ENCODE measurements at regions not wholly inside any gene's neighbourhood (a gene's known extent, or its start where the extent isn't known, plus 50 kb on each side); places are given as distances from the start of the nearest gene placed in this dataset.

- no peak for TF ChIP-seq NFIC (IDR thresholded peaks at IDR 0.05)
Measured at GRCh38 chr2:193549661-193550060, 1354.9 kb upstream of the TMEFF2 start.

- TF ChIP-seq RAD21 (IDR thresholded peaks at IDR 0.05; ENCODE audit: low read depth) = no peak
- no peak for TF ChIP-seq USF1 (IDR thresholded peaks at IDR 0.05)
- TF ChIP-seq EGR1 (IDR thresholded peaks at IDR 0.05) = no peak
- no peak for TF ChIP-seq FOXM1 (IDR thresholded peaks at IDR 0.05; ENCODE audit: borderline replicate concordance, low read depth)
- no peak for TF ChIP-seq MAX (IDR thresholded peaks at IDR 0.05)
Measured at GRCh38 chr2:193542762-193543161, 1348.0 kb upstream of the TMEFF2 start.

- TF ChIP-seq TCF12 (IDR thresholded peaks at IDR 0.05; ENCODE audit: low read depth) = no peak
- no peak for TF ChIP-seq CREB1 (IDR thresholded peaks at IDR 0.05; ENCODE audit: low read depth)
- no peak for TF ChIP-seq FOXM1 (IDR thresholded peaks at IDR 0.05; ENCODE audit: borderline replicate concordance, low read depth)
- TF ChIP-seq TEAD4 (IDR thresholded peaks at IDR 0.05) = no peak
- no peak for TF ChIP-seq EGR1 (IDR thresholded peaks at IDR 0.05)
- no peak for TF ChIP-seq USF1 (IDR thresholded peaks at IDR 0.05)
- TF ChIP-seq EP300 (IDR thresholded peaks at IDR 0.05; ENCODE audit: borderline replicate concordance) = no peak
- TF ChIP-seq NFIC (IDR thresholded peaks at IDR 0.05) = no peak
- TF ChIP-seq TAF1 (IDR thresholded peaks at IDR 0.05; ENCODE audit: low read depth) = no peak
- no peak for TF ChIP-seq CEBPB (IDR thresholded peaks at IDR 0.05)
- no peak for TF ChIP-seq YY1 (IDR thresholded peaks at IDR 0.05; ENCODE audit: low read depth)
- TF ChIP-seq RAD21 (IDR thresholded peaks at IDR 0.05; ENCODE audit: low read depth) = no peak
- TF ChIP-seq MAX (IDR thresholded peaks at IDR 0.05) = no peak
- TF ChIP-seq REST (IDR thresholded peaks at IDR 0.05; ENCODE audit: low read depth) = no peak
- no peak for TF ChIP-seq ZBTB7A (IDR thresholded peaks at IDR 0.05; ENCODE audit: low read depth)
Measured at GRCh38 chr2:193539188-193539587, 1344.5 kb upstream of the TMEFF2 start.

GRCh38 chr2:193538061-193538460 lies 1343.3 kb upstream of the TMEFF2 start:
- TF ChIP-seq TCF12 (IDR thresholded peaks at IDR 0.05; ENCODE audit: low read depth) (no peak), ZBTB7A (IDR thresholded peaks at IDR 0.05; ENCODE audit: low read depth) (no peak), EP300 (IDR thresholded peaks at IDR 0.05; ENCODE audit: borderline replicate concordance) (no peak), YY1 (IDR thresholded peaks at IDR 0.05; ENCODE audit: low read depth) (no peak), TEAD4 (IDR thresholded peaks at IDR 0.05) (no peak), FOXM1 (IDR thresholded peaks at IDR 0.05; ENCODE audit: borderline replicate concordance, low read depth) (no peak), USF1 (IDR thresholded peaks at IDR 0.05) (no peak)

GRCh38 chr2:193537531-193537930 lies 1342.8 kb upstream of the TMEFF2 start:
- no peak for TF ChIP-seq CREB1 (IDR thresholded peaks at IDR 0.05; ENCODE audit: low read depth)

GRCh38 chr2:193528458-193528857 lies 1333.7 kb upstream of the TMEFF2 start:
- TF ChIP-seq EGR1 (IDR thresholded peaks at IDR 0.05) (no peak), EP300 (IDR thresholded peaks at IDR 0.05; ENCODE audit: borderline replicate concordance) (no peak), USF1 (IDR thresholded peaks at IDR 0.05) (no peak), REST (IDR thresholded peaks at IDR 0.05; ENCODE audit: low read depth) (no peak), ZBTB7A (IDR thresholded peaks at IDR 0.05; ENCODE audit: low read depth) (no peak), CREB1 (IDR thresholded peaks at IDR 0.05; ENCODE audit: low read depth) (no peak), CEBPB (IDR thresholded peaks at IDR 0.05) (no peak), YY1 (IDR thresholded peaks at IDR 0.05; ENCODE audit: low read depth) (no peak), TCF12 (IDR thresholded peaks at IDR 0.05; ENCODE audit: low read depth) (no peak), NFIC (IDR thresholded peaks at IDR 0.05) (no peak), MAX (IDR thresholded peaks at IDR 0.05) (no peak), RAD21 (IDR thresholded peaks at IDR 0.05; ENCODE audit: low read depth) (no peak), TAF1 (IDR thresholded peaks at IDR 0.05; ENCODE audit: low read depth) (no peak), FOXM1 (IDR thresholded peaks at IDR 0.05; ENCODE audit: borderline replicate concordance, low read depth) (no peak), TEAD4 (IDR thresholded peaks at IDR 0.05) (no peak)
